ENCODE measurements at regions not wholly inside any gene's neighbourhood (a gene's known extent, or its start where the extent isn't known, plus 50 kb on each side); places are given as distances from the start of the nearest gene placed in this dataset.

GRCh38 chr13:33723772-33724435 lies 94.0 kb upstream of the RFC3 start:
- TF ChIP-seq CTCF (IDR thresholded peaks at IDR 0.05) = peak; percentile 60

GRCh38 chr13:33725340-33725739 lies 92.6 kb upstream of the RFC3 start:
- TF ChIP-seq CTCF (IDR thresholded peaks at IDR 0.05) = no peak

GRCh38 chr13:33727297-33728083 lies 90.5 kb upstream of the RFC3 start:
- TF ChIP-seq CTCF (IDR thresholded peaks at IDR 0.05) = no peak

- TF ChIP-seq CTCF (IDR thresholded peaks at IDR 0.05) = no peak
Observed at GRCh38 chr13:33728271-33729037, 89.5 kb upstream of the RFC3 start.

- TF ChIP-seq CTCF (IDR thresholded peaks at IDR 0.05) = no peak
Observed at GRCh38 chr13:33730147-33730546, 87.8 kb upstream of the RFC3 start.

GRCh38 chr13:33730619-33731018 lies 87.3 kb upstream of the RFC3 start:
- TF ChIP-seq CTCF (IDR thresholded peaks at IDR 0.05) = no peak

- TF ChIP-seq CTCF (IDR thresholded peaks at IDR 0.05) = no peak
Observed at GRCh38 chr13:33735276-33735675, 82.7 kb upstream of the RFC3 start.
